Tibial nerve (tissue), 3 donors: ENCODE measurements at regions not wholly inside any gene's neighbourhood (a gene's known extent, or its start where the extent isn't known, plus 50 kb on each side); places are given as distances from the start of the nearest gene placed in this dataset.

Source experiments
- POLR2A ChIP-seq, 2 donors: fragments of 450-650 bp; IDR thresholded peaks; one replicate each; pipeline ENCODE4 v1.6.1; 2017; ENCODE audit warnings: antibody characterized with exemption in 2 of 2, mild to moderate bottlenecking in 2 of 2, moderate library complexity in 2 of 2
- TF ChIP-seq, protein P1 (sequence below), 5 experiments: fragments of 200-600 bp in 3 of 5; fragments of 450-650 bp in 2 of 5; sonication (generic) in 3 of 5; IDR thresholded peaks; one replicate each; pipeline ENCODE4 v1.5.1; 2016 to 2019; ENCODE audit warnings: antibody characterized with exemption in 5 of 5, mild to moderate bottlenecking in 3 of 5, moderate library complexity in 2 of 5

DNA sequence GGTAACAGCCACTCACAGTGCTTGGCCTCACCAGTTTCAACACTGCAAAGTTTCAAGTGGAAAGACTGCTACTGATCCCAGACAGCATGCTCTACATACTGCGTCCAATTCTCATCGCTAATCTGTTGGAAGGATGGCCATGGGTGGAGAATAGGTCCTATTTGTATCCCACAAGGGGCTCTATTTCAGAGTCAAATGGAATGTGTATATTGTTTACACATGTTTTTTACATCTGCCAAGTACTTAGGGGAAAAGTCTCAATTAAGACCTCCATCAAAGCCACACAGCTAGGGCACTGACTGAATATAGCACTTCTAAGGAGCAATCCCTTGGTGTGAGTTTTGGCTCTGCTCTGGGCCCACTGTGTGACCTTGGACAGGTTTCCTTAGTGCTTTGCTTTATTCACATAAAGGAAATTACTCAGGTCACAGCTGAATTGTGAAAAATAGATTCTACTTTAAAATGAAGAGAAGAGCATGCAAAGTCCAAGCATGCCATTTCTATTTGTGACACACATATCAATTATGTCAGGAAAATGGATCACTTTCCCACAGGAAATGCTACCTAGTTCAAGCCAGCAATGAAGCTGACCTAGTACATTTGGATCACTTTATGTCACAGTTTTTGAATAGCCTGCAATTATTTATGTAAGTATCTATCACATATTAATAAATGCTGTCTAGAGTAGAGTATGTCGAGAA is 112.9 kb upstream of the STK17B start:
- TF ChIP-seq POLR2A (IDR thresholded peaks at IDR 0.05): no peak
- TF ChIP-seq, protein P1, sequence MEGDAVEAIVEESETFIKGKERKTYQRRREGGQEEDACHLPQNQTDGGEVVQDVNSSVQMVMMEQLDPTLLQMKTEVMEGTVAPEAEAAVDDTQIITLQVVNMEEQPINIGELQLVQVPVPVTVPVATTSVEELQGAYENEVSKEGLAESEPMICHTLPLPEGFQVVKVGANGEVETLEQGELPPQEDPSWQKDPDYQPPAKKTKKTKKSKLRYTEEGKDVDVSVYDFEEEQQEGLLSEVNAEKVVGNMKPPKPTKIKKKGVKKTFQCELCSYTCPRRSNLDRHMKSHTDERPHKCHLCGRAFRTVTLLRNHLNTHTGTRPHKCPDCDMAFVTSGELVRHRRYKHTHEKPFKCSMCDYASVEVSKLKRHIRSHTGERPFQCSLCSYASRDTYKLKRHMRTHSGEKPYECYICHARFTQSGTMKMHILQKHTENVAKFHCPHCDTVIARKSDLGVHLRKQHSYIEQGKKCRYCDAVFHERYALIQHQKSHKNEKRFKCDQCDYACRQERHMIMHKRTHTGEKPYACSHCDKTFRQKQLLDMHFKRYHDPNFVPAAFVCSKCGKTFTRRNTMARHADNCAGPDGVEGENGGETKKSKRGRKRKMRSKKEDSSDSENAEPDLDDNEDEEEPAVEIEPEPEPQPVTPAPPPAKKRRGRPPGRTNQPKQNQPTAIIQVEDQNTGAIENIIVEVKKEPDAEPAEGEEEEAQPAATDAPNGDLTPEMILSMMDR (IDR thresholded peaks at IDR 0.05): no peak
